Thoracic aorta (tissue), 2 donors: ENCODE measurements at regions not wholly inside any gene's neighbourhood (a gene's known extent, or its start where the extent isn't known, plus 50 kb on each side); places are given as distances from the start of the nearest gene placed in this dataset.

Experiments
- ATAC-seq: fragments of 150-250 bp; one replicate; pipeline ENCODE4 v1.8.0; 2017; ENCODE audit warnings: low read depth; ENCODE audit not compliant: insufficient number of reproducible peaks, low FRiP score
- DNase-seq: peaks from one replicate; pipeline ENCODE4 v3.0.0-alpha.2; 2020; ENCODE audit warnings: low spot score
- H3K27ac ChIP-seq, 2 donors: fragments of 200-600 bp; sonication (generic); 1 replicate in 1 of 2; 2 replicates in 1 of 2; pipeline ENCODE4 v1.5.1; 2016; ENCODE audit warnings: mild to moderate bottlenecking in 2 of 2, moderate library complexity in 2 of 2
- H3K27me3 ChIP-seq: fragments of 200-600 bp; sonication (generic); replicated peaks from 2 replicates; pipeline ENCODE4 v1.6.0; 2016; ENCODE audit warnings: mild to moderate bottlenecking; ENCODE audit not compliant: insufficient read depth
- H3K36me3 ChIP-seq: fragments of 200-600 bp; sonication (generic); one replicate; pipeline ENCODE4 v1.5.1; 2016
- H3K4me1 ChIP-seq, 2 donors: fragments of 200-600 bp; sonication (generic); 1 replicate in 1 of 2; 2 replicates in 1 of 2; pipeline versions ENCODE4 v1.5.1 to v1.6.0; 2016; ENCODE audit warnings: low read depth in 2 of 2, mild to moderate bottlenecking in 1 of 2; ENCODE audit not compliant: control insufficient read depth in 1 of 2
- H3K4me3 ChIP-seq: fragments of 200-600 bp; sonication (generic); 2 replicates; pipeline ENCODE4 v1.5.1; 2016; ENCODE audit warnings: mild to moderate bottlenecking
- H3K9me3 ChIP-seq: fragments of 200-600 bp; sonication (generic); 2 replicates; pipeline ENCODE4 v1.5.1; 2016
- TF ChIP-seq, protein P1 (sequence below): fragments of 200-600 bp; sonication (generic); IDR thresholded peaks from one replicate; pipeline ENCODE4 v1.5.1; 2019; ENCODE audit warnings: antibody characterized with exemption

DNA sequence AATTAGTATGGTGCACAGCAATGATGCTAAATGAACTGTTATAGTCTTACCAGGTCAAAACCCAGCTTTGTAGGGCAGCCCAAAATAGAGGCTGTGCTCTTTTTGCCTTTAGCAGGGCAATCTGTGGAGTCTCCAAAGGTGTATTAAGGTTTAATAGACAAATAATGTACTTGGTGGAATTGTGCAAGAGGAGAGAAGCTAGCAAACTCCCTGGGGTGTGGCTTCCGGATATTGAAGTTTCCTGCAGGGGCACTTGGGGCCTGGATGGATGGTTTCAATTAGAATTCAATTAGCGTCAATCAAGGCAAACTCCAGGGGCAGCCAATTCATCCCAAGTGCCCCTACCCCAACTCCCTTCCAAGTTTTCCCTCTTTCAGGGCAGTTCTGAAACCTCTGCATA, 285.8 kb downstream of the UTP18 start:
- Histone ChIP-seq H3K9me3 (no peaks in the 10 kb centered on the region), H3K4me3 (no peak overlapping the region), H3K36me3 (no peaks in the 10 kb centered on the region), H3K27ac (no peak overlapping the region), H3K27me3 (no peaks in the 10 kb centered on the region), H3K4me1 (no peaks in the 10 kb centered on the region)
- ATAC-seq (no peak), DNase-seq (no peak)
- TF ChIP-seq, protein P1, sequence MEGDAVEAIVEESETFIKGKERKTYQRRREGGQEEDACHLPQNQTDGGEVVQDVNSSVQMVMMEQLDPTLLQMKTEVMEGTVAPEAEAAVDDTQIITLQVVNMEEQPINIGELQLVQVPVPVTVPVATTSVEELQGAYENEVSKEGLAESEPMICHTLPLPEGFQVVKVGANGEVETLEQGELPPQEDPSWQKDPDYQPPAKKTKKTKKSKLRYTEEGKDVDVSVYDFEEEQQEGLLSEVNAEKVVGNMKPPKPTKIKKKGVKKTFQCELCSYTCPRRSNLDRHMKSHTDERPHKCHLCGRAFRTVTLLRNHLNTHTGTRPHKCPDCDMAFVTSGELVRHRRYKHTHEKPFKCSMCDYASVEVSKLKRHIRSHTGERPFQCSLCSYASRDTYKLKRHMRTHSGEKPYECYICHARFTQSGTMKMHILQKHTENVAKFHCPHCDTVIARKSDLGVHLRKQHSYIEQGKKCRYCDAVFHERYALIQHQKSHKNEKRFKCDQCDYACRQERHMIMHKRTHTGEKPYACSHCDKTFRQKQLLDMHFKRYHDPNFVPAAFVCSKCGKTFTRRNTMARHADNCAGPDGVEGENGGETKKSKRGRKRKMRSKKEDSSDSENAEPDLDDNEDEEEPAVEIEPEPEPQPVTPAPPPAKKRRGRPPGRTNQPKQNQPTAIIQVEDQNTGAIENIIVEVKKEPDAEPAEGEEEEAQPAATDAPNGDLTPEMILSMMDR: no peak

DNA sequence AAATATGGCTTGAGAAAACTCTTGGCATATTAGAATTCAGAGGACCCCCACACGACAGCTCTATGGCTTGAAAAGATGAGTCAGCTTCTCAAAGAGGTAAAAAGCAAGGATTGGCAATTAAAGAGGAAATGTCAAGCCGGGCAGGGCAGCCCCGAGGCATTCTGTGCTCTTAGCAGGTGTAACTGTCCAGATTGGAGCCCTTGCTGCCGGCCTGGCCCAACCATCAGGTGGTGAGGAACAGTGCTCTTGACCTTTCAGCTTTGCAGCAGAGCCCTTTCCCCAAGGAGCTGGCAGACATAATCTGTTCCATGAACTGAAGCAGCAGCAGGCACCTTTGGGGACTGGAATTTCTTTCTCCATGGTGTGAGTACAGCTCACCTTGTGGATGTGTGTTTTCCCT, 287.8 kb downstream of the UTP18 start:
- Histone ChIP-seq H3K27me3 (no peaks in the 10 kb centered on the region), H3K36me3 (no peaks in the 10 kb centered on the region), H3K9me3 (no peaks in the 10 kb centered on the region), H3K27ac (no peak overlapping the region), H3K4me1 (no peaks in the 10 kb centered on the region), H3K4me3 (no peak overlapping the region)
- no peak for ATAC-seq
- DNase-seq: no peak
- TF ChIP-seq, protein P1: no peak

DNA sequence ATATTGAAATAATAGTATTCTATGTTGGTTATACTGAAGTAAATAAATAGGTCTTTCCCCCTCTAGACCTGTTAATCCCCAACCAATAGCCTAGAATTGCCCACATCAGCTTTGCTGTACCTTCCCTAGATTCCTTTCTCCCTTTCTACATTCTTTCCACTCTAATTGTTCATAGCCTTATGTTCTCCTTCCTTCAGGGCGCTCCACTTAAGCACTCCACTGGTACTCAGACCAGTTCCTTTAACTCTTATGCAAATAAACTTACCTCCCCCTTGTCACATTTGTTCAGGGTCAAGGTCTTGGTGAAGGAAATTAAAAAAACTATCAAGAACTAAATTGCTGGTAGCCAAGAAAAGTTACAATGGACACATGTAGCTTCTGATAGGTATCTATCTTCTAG, 294.8 kb downstream of the UTP18 start:
- Histone ChIP-seq H3K27ac (no peak overlapping the region), H3K4me3 (no peak overlapping the region), H3K27me3 (no peaks in the 10 kb centered on the region), H3K9me3 (no peaks in the 10 kb centered on the region), H3K36me3 (no peaks in the 10 kb centered on the region), H3K4me1 (no peaks in the 10 kb centered on the region)
- ATAC-seq: no peak
- TF ChIP-seq, protein P1: no peak
- DNase-seq: no peak

DNA sequence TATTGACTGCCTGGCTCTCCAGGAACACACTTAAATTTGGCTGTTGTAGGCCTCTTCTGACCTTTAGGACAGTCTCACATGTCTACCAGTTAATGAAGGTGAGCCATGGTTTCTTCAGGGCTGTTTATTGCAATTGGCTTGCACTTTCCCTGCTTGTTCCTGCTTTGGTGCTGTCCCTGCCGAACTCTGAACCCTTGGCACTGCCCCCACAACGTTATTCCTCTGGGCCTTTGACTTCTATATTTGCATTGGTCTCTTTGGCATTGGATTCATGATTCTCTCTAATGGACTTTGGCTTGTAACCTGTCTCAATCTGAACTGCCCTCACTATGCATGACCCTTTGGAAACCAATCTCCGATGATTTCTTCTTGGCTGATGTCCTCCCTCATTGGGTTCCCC, 299.4 kb downstream of the UTP18 start:
- Histone ChIP-seq H3K36me3 (no peaks in the 10 kb centered on the region), H3K9me3 (no peaks in the 10 kb centered on the region), H3K27me3 (no peaks in the 10 kb centered on the region), H3K4me1 (no peaks in the 10 kb centered on the region), H3K4me3 (no peak overlapping the region), H3K27ac (no peak overlapping the region)
- DNase-seq (no peak), ATAC-seq (no peak)
- TF ChIP-seq, protein P1: no peak

DNA sequence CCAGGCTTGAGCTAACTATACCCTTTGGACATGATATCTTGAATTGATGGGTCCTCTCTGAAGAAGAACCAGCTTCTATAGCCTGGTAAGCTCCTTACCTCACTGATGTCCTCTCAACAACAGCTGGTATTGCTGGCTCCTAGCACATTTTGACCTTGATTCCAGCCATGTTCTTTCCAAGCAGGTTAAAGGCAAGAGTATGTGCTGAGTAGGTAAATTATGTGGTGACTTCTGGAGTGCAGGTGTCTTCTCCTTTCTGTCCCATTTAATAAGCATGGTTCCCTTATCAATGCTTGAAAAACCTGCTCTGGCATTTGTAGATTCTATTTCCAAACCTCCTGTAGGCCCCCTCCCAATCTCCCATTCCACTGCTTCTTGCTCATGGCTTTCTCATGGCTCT, 300.1 kb downstream of the UTP18 start:
- Histone ChIP-seq H3K4me1 (no peaks in the 10 kb centered on the region), H3K27ac (no peak overlapping the region), H3K4me3 (no peak overlapping the region), H3K27me3 (no peaks in the 10 kb centered on the region), H3K36me3 (no peaks in the 10 kb centered on the region), H3K9me3 (no peaks in the 10 kb centered on the region)
- TF ChIP-seq, protein P1: no peak
- no peak for DNase-seq
- ATAC-seq: no peak
